ENCODE measurements at regions not wholly inside any gene's neighbourhood (a gene's known extent, or its start where the extent isn't known, plus 50 kb on each side); places are given as distances from the start of the nearest gene placed in this dataset.

DNA sequence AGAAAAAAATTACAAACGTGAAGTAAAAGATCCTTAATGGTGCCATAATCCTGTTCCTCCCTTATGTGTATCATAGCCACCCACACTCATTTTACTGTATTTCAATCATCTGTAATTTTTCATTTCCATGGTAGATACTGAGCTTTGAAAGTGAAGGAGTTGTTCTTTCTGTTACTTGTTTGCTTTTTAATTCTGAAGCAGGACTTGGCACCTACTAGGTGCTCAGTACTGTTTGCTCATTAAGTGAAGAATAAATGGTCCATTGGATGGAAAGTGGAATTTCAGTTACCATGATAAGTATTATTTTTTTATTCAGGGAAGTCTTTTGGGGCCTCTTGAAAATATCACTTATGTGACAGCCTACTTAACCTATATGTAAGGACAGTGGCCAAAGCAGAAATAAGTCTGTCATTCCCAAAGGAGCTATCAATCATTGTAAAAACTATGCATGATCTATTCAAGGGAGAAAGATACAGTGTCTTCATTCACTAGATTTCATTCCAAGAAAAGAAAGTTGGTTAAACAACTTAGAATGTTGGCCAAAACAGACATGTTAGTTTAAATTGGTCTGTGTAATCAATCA, 1244.4 kb upstream of the SEL1L start:
- no peak for TF ChIP-seq POLR2A (IDR thresholded peaks at IDR 0.05; ENCODE audit: low read depth, low read length)
- TF ChIP-seq POLR2AphosphoS5 (IDR thresholded peaks at IDR 0.05; ENCODE audit: low read depth, low read length): no peak
